ENCODE measurements at regions not wholly inside any gene's neighbourhood (a gene's known extent, or its start where the extent isn't known, plus 50 kb on each side); places are given as distances from the start of the nearest gene placed in this dataset.

DNA sequence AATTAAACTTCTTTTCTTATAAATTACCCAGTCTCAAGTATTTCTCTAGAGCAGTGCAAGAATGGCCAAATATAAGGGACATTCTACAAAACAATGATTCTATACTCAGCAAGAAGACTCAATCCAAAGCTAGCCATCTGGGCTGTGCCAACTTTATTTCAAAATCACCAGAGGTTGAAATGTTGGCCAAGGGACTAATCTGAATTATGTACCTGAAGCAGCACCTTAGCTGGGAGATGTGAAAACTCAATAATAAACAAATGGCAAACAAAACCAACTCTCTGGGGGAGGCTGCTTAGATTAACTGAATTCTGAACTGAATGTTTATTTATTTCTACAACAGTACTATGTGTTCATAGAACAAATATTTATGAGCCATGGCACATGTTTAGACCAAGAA, 251.3 kb downstream of the RDH14 start:
- no peaks in the 10 kb centered on the region for H3K4me1 ChIP-seq (ENCODE audit: insufficient read depth, low read length)
- H3K27me3 ChIP-seq (ENCODE audit: insufficient read depth, low read length) = no peaks in the 10 kb centered on the region
- H2AK5ac ChIP-seq (ENCODE audit: insufficient read length, low read length) = no peak overlapping the region
- H3K36me3 Mint-ChIP-seq (ENCODE audit: insufficient read depth in 1 of 3, low read depth in 3 of 3) = no peaks in the 10 kb centered on the region; a peak in 1 of 7 replicates
- no peak overlapping the region for H2BK12ac ChIP-seq (ENCODE audit: insufficient read length, low read depth, low read length)
- no peak overlapping the region for H2BK20ac ChIP-seq (ENCODE audit: low read depth, low read length, poor library complexity, severe bottlenecking)
- no peak overlapping the region for H3K4me2 ChIP-seq (ENCODE audit: insufficient read depth, insufficient read length, low read length)
- no peaks in the 10 kb centered on the region for H3K4me1 Mint-ChIP-seq
- no peak overlapping the region for H4K5ac ChIP-seq (ENCODE audit: insufficient read length, low read depth, low read length)
- H3K56ac ChIP-seq (ENCODE audit: insufficient read length, low read depth, low read length) = no peak overlapping the region
- H3K4me3 Mint-ChIP-seq = no peak overlapping the region; a peak in 1 of 5 replicates
- DNase-seq = no peak
- H3K9me3 Mint-ChIP-seq = no peaks in the 10 kb centered on the region; a peak in 1 of 5 replicates
- TF ChIP-seq, protein P1, sequence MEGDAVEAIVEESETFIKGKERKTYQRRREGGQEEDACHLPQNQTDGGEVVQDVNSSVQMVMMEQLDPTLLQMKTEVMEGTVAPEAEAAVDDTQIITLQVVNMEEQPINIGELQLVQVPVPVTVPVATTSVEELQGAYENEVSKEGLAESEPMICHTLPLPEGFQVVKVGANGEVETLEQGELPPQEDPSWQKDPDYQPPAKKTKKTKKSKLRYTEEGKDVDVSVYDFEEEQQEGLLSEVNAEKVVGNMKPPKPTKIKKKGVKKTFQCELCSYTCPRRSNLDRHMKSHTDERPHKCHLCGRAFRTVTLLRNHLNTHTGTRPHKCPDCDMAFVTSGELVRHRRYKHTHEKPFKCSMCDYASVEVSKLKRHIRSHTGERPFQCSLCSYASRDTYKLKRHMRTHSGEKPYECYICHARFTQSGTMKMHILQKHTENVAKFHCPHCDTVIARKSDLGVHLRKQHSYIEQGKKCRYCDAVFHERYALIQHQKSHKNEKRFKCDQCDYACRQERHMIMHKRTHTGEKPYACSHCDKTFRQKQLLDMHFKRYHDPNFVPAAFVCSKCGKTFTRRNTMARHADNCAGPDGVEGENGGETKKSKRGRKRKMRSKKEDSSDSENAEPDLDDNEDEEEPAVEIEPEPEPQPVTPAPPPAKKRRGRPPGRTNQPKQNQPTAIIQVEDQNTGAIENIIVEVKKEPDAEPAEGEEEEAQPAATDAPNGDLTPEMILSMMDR (conservative IDR thresholded peaks at IDR 0.05) = no peak
- no peaks in the 10 kb centered on the region for H3K9me3 ChIP-seq (ENCODE audit: control insufficient read depth, low read depth, low read length)
- H4K8ac ChIP-seq (replicated peaks; ENCODE audit: insufficient read length, low read depth, low read length) = no peak overlapping the region
- H2BK15ac ChIP-seq (ENCODE audit: low read depth, low read length) = no peak overlapping the region
- no peak overlapping the region for H3K27ac Mint-ChIP-seq
- no peak overlapping the region for H3K27ac ChIP-seq (ENCODE audit: insufficient read length, low read depth, low read length)
- no peaks in the 10 kb centered on the region for H4K20me1 ChIP-seq (ENCODE audit: control insufficient read depth, insufficient read depth, insufficient read length)
- H3K9ac ChIP-seq (ENCODE audit: extremely low read depth, insufficient read length, low read length) = no peak overlapping the region
- H3K23me2 ChIP-seq (ENCODE audit: insufficient read length, low read depth, low read length, poor library complexity, severe bottlenecking) = no peaks in the 10 kb centered on the region
- H3K27me3 Mint-ChIP-seq (ENCODE audit: low read depth) = no peaks in the 10 kb centered on the region
- no peak overlapping the region for H3T11ph ChIP-seq (ENCODE audit: low read length)
- H3K79me2 ChIP-seq (ENCODE audit: insufficient read depth, low read length) = no peaks in the 10 kb centered on the region
- no peak overlapping the region for H2AFZ ChIP-seq (ENCODE audit: low read length)
- no peak overlapping the region for H3K14ac ChIP-seq (ENCODE audit: insufficient read depth, low read length)
- H4K91ac ChIP-seq (ENCODE audit: insufficient read length, low read depth, low read length) = no peak overlapping the region
- H3K23ac ChIP-seq (ENCODE audit: insufficient read length, low read depth, low read length) = no peak overlapping the region
- no peaks in the 10 kb centered on the region for H3K79me1 ChIP-seq (ENCODE audit: insufficient read depth, low read depth, low read length, poor library complexity, severe bottlenecking)
- H2BK5ac ChIP-seq (ENCODE audit: insufficient read length, low read length) = no peak overlapping the region
- H3K18ac ChIP-seq (ENCODE audit: insufficient read length, low read depth, low read length) = no peak overlapping the region
- H2BK120ac ChIP-seq (ENCODE audit: low read depth, low read length, poor library complexity, severe bottlenecking) = no peak overlapping the region
- no peak overlapping the region for H3K4ac ChIP-seq (ENCODE audit: low read depth, low read length)
